Immature natural killer cell (primary cell): ENCODE measurements at regions not wholly inside any gene's neighbourhood (a gene's known extent, or its start where the extent isn't known, plus 50 kb on each side); places are given as distances from the start of the nearest gene placed in this dataset.

Source experiments
- DNase-seq, 3 donors: peaks; one replicate each; pipeline ENCODE4 v3.0.0; 2022; ENCODE audit warnings: mixed read lengths in 1 of 3
- H3K27ac Mint-ChIP-seq, 6 donors: one replicate each; pipeline ENCODE4 v1.8.0; 2020; ENCODE audit warnings: mixed read lengths in 6 of 6, mild to moderate bottlenecking in 5 of 6, inconsistent platforms in 4 of 6, moderate library complexity in 3 of 6
- H3K27me3 Mint-ChIP-seq, 3 donors: one replicate each; pipeline ENCODE4 v1.8.0; 2020 to 2021; ENCODE audit warnings: low read depth in 3 of 3, mild to moderate bottlenecking in 3 of 3, mixed read lengths in 3 of 3, moderate library complexity in 3 of 3, inconsistent platforms in 1 of 3
- H3K36me3 Mint-ChIP-seq, 3 donors: one replicate each; pipeline ENCODE4 v1.8.0; 2020; ENCODE audit warnings: mixed read lengths in 3 of 3, inconsistent platforms in 2 of 3, mild to moderate bottlenecking in 2 of 3
- H3K4me1 Mint-ChIP-seq, 2 donors: one replicate each; pipeline ENCODE4 v1.8.0; 2020; ENCODE audit warnings: inconsistent platforms in 2 of 2, mild to moderate bottlenecking in 2 of 2, mixed read lengths in 2 of 2, moderate library complexity in 1 of 2
- H3K4me3 Mint-ChIP-seq, 5 donors: one replicate each; pipeline ENCODE4 v1.8.0; 2020; ENCODE audit warnings: mild to moderate bottlenecking in 5 of 5, mixed read lengths in 5 of 5, inconsistent platforms in 3 of 5, moderate library complexity in 3 of 5
- H3K9me3 Mint-ChIP-seq, 6 donors: one replicate each; pipeline ENCODE4 v1.8.0; 2020; ENCODE audit warnings: mild to moderate bottlenecking in 6 of 6, mixed read lengths in 6 of 6, inconsistent platforms in 4 of 6, moderate library complexity in 3 of 6

DNA sequence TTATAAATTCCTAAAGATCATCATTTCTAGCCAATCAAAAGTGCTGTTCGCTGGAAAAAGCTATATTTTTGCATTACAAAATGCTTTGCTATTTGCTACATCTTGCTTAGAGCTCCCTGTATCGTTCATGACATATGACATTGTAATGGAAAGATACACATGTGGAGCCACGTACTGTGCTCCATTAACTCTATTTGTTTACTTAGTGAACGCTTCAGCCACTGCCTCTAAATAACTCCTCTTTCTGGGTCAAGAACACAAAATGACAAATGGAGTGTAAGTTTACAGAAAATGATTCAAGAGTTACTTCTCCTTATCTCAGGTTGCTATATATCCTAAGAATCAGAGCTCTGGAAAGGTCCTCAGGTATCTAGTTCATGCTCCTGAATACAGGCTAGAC is 329.1 kb upstream of the SMIM31 start:
- Mint-ChIP-seq H3K27ac (no peak overlapping the region), H3K9me3 (peaks cover 3 to 19% (median 9%) of the 10 kb centered on the region in 6 donors), H3K4me1 (no peaks in the 10 kb centered on the region), H3K27me3 (no peaks in the 10 kb centered on the region), H3K36me3 (no peaks in the 10 kb centered on the region), H3K4me3 (no peak overlapping the region)
- no peak for DNase-seq

DNA sequence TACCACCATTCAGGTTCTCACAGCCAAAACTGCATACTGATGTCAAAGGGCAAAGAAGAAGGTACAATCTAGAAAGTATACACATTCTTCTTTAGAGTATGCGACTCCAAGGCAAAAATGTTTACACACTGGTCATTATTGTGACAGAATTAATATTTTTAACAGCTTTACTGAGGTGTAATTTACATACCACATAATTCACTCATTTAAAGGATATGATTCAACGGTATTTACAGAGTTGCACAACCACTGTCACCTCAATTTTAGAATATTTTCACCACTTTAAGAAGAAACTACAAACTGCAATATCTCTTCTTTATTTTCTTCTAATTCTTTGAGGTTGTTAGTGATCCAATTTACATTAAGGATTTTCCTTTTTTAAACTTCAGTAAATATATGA is 325.4 kb upstream of the SMIM31 start:
- DNase-seq, result no peak
- Mint-ChIP-seq H3K36me3 (no peaks in the 10 kb centered on the region), H3K27ac (no peak overlapping the region), H3K4me1 (no peaks in the 10 kb centered on the region), H3K27me3 (no peaks in the 10 kb centered on the region), H3K4me3 (no peak overlapping the region), H3K9me3 (peaks cover 2 to 15% (median 7%) of the 10 kb centered on the region in 6 donors)

DNA sequence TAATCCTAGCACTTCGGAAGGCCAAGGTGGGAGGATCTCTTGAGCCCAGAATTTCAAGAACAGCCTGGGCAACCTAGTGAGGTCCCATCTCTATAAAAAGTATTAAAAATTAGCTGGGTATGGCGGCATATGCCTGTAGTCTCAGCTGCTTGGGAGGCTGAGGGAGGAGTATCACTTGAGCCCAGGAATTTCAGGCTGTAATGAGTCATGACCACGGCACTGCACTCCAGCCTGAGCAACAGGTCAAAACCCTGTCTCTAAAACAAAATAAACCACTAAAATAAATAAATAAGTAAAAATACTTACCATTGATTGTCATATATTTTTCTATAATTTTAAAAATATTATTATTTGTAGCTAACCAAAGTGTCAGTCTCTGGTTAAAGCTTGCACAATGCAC is 315.6 kb upstream of the SMIM31 start:
- Mint-ChIP-seq H3K4me3 (no peak overlapping the region), H3K27me3 (peaks cover 0 to 1% (median 0%) of the 10 kb centered on the region in 3 donors), H3K36me3 (no peaks in the 10 kb centered on the region), H3K4me1 (no peaks in the 10 kb centered on the region), H3K27ac (no peak overlapping the region), H3K9me3 (peaks cover 0 to 6% (median under 1%) of the 10 kb centered on the region in 6 donors)
- no peak for DNase-seq

DNA sequence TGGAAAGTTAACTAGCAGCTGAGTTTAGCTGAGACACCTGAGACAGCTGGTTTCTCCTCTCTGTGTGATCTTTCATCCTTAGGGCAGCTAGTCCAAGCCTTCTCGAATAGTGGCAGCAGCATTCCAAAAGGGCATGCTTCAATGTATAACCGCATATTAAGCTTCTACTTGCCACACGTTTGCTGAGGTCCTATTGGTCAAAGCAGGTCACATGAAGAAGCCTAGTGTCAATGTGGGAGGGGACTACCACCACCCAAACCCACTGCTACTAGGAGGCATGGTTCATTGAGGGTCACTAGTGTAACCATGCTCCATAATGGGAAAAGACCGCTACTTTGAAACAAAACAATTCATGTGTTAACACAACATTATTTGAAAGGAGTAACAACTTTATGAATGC is 314.9 kb upstream of the SMIM31 start:
- H3K4me1 Mint-ChIP-seq, result no peaks in the 10 kb centered on the region
- H3K36me3 Mint-ChIP-seq, result no peaks in the 10 kb centered on the region
- DNase-seq, result no peak
- H3K9me3 Mint-ChIP-seq, result peaks cover 0 to 6% (median 0%) of the 10 kb centered on the region in 6 donors
- no peak overlapping the region for H3K4me3 Mint-ChIP-seq
- no peak overlapping the region for H3K27ac Mint-ChIP-seq
- H3K27me3 Mint-ChIP-seq, result no peaks in the 10 kb centered on the region

DNA sequence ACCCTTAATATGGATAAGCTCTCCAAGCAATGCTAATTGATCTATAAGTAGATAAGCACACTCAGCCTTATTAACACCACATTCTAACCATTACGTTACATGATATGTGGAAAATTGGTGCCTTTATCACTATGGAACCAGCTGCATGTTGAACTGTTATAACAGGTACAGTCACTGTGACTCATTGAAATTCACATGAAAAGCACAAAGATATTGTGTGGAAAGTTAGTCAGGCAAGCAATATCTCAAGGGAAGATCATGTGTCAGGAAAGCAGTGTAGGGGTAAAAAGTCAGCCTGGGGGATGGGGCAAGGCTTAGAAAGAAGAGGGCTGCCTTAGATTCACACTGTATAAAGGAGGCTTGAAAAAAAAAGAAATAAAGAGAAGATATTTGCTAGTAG is 313.7 kb upstream of the SMIM31 start:
- Mint-ChIP-seq H3K4me1 (no peaks in the 10 kb centered on the region), H3K9me3 (peaks cover 0 to 4% (median 0%) of the 10 kb centered on the region in 6 donors), H3K36me3 (no peaks in the 10 kb centered on the region), H3K4me3 (no peak overlapping the region), H3K27me3 (no peaks in the 10 kb centered on the region), H3K27ac (no peak overlapping the region)
- DNase-seq, result no peak

DNA sequence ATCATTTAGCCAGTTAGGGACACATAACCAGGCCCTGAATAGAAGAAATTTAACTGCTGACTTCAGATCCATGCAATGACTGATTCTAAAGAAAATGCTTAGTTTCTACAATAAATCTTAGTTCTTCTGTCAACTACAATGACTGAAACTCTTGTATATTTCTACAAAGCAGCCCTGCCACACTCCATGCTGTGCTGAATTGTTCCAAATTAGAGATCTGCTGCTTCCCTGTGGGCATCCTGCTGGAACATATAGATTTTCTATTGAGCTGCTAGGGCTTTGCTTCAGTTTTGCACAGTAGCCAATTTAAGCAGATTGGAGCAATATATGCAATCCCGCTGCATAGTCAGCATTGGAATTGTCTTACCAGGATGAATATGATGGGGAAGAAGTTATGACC is 312.8 kb upstream of the SMIM31 start:
- H3K4me3 Mint-ChIP-seq, result no peak overlapping the region
- H3K4me1 Mint-ChIP-seq, result no peaks in the 10 kb centered on the region
- no peaks in the 10 kb centered on the region for H3K36me3 Mint-ChIP-seq
- no peaks in the 10 kb centered on the region for H3K27me3 Mint-ChIP-seq
- DNase-seq, result no peak
- H3K27ac Mint-ChIP-seq, result no peak overlapping the region
- peaks cover 0 to 4% (median 0%) of the 10 kb centered on the region in 6 donors for H3K9me3 Mint-ChIP-seq

DNA sequence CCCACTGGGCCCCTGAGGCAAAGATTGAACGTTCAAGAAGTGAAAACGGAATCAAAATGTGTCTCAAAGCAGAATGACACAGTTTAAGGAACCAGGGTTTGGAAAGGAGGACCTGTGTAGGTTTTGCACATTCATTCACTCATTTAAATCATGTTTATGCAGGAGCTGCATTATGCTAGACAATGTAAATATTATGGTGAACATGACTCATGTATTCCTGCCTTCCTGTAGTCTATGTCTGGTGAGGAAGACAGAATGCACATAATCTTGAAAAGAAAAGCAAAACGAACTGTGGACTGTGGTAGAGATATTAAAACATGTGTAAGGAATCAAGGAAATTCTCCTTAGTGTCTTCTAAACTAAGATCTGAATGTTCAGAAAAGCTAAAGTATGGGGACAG is 311.8 kb upstream of the SMIM31 start:
- Mint-ChIP-seq H3K4me1 (no peaks in the 10 kb centered on the region), H3K27me3 (no peaks in the 10 kb centered on the region), H3K27ac (no peak overlapping the region), H3K9me3 (peaks cover 0 to 4% (median 0%) of the 10 kb centered on the region in 6 donors), H3K36me3 (no peaks in the 10 kb centered on the region), H3K4me3 (no peak overlapping the region)
- DNase-seq, result no peak

DNA sequence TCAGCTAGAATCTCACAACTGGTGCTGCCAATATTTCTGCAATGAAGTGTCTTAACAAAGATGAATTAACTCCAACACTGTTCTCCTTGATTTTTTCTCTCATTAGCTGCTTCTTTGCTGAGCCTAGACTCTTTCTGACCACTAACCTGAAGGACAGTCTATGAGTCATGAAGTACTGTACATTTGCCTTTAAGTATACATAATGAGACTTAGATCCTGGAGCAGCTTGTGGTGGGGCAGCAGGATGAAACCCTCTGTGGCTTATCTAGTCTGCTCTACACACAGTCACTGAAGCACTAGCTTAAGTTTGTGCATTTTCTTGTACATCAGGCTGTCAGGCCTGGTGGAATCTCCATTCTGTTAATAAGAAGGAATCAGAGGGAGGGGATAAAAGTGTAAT is 307.4 kb upstream of the SMIM31 start:
- Mint-ChIP-seq H3K4me3 (no peak overlapping the region), H3K27me3 (peaks cover 0 to 2% (median 0%) of the 10 kb centered on the region in 3 donors)

DNA sequence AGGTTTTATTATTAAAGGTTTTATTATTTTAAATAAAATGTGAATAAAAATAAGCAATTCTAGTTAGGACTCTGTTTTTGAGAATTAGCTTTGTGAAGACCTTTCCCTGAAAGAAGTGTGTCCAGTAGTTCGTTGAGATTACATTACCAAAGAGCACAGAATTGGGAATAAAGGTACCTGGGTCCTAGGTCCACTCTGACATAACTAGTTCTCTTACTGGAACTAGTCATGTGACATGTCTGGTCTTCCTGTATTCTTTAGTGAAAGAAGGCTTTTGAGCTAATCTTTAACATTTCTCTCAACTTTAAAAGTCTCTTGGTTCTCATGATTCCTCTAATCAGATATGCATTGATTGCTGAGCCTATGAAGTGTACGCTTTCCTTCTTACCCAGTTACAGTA is 292.0 kb upstream of the SMIM31 start:
- Mint-ChIP-seq H3K9me3 (peaks cover 4 to 40% (median 12%) of the 10 kb centered on the region in 6 donors), H3K27ac (no peak overlapping the region), H3K27me3 (peaks cover 0 to 3% (median 0%) of the 10 kb centered on the region in 3 donors), H3K4me3 (no peak overlapping the region), H3K4me1 (no peaks in the 10 kb centered on the region), H3K36me3 (no peaks in the 10 kb centered on the region)
- DNase-seq, result no peak

More for the DNA sequence above, 307.4 kb upstream of the SMIM31 start:
- Mint-ChIP-seq H3K27ac (no peak overlapping the region), H3K9me3 (peaks cover 2 to 20% (median 4%) of the 10 kb centered on the region in 6 donors), H3K4me1 (no peaks in the 10 kb centered on the region), H3K36me3 (no peaks in the 10 kb centered on the region)
- DNase-seq, result no peak

DNA sequence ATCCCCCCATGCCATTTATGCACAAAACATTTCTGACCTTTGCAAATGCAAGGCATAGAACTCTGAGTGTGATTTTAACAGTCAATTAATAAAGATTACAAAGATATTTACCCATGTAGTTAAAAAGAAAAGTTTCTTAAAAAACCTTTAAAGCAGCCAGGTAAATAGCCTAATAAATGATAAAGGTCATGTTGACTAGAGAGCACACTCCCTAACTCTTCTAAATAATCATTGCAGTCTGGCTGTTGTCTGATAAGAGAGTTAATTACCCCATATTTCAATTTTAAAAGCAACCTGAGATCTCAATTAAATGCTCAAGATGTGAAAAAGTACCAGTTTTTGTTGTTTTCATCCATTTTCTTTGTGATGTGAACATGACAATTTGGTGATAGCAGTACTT is 291.5 kb upstream of the SMIM31 start:
- Mint-ChIP-seq H3K4me1 (no peaks in the 10 kb centered on the region), H3K36me3 (no peaks in the 10 kb centered on the region), H3K27ac (no peak overlapping the region), H3K9me3 (peaks cover 4 to 40% (median 12%) of the 10 kb centered on the region in 6 donors), H3K4me3 (no peak overlapping the region), H3K27me3 (peaks cover 0 to 3% (median 0%) of the 10 kb centered on the region in 3 donors)
- no peak for DNase-seq

DNA sequence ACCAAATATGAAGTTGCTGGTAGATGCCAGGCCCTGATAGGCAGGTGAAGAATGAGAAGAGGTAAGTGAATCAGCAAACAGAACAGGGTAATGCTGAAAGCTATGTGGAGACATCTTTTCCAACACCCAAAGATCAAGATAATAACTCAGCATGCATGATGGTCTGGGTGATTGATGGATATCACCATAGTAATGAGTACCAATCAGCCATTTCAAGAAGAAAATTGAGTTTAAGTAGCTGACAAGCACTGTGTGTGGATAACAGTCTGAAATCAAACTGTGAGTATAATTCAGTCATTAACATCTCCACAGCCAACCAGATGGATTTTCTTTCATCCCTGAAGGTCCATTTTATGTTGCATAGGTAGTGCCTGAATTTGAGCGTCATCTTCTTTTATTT is 289.6 kb upstream of the SMIM31 start:
- H3K4me3 Mint-ChIP-seq, result no peak overlapping the region
- no peak overlapping the region for H3K27ac Mint-ChIP-seq
- H3K27me3 Mint-ChIP-seq, result peaks cover 0 to 3% (median 0%) of the 10 kb centered on the region in 3 donors
- DNase-seq, result no peak
- no peaks in the 10 kb centered on the region for H3K36me3 Mint-ChIP-seq
- H3K9me3 Mint-ChIP-seq, result peaks cover 4 to 34% (median 11%) of the 10 kb centered on the region in 6 donors
- no peaks in the 10 kb centered on the region for H3K4me1 Mint-ChIP-seq

DNA sequence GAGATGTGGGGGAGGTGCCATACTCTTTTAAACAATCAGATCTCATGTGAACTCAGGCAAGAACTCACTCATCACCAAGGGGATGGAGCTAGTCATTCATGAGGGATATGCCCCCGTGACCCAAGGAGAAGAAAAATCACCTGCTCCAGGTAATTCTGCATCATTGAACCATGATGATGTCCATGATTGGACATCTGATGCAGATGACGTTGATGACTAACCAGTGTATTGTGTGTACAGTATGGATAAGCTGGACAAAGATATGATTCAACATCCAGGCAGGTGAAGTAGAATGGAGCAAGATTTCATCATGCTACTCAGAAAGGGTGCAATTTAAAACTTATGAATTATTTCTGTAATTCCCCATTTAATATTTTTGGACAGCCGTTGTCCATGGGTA is 286.4 kb upstream of the SMIM31 start:
- H3K27ac Mint-ChIP-seq, result no peak overlapping the region
- H3K27me3 Mint-ChIP-seq, result peaks cover 0 to 3% (median 0%) of the 10 kb centered on the region in 3 donors
- peaks cover 4 to 24% (median 10%) of the 10 kb centered on the region in 6 donors for H3K9me3 Mint-ChIP-seq
- H3K4me1 Mint-ChIP-seq, result no peaks in the 10 kb centered on the region
- H3K4me3 Mint-ChIP-seq, result no peak overlapping the region
- no peaks in the 10 kb centered on the region for H3K36me3 Mint-ChIP-seq
- DNase-seq, result no peak

DNA sequence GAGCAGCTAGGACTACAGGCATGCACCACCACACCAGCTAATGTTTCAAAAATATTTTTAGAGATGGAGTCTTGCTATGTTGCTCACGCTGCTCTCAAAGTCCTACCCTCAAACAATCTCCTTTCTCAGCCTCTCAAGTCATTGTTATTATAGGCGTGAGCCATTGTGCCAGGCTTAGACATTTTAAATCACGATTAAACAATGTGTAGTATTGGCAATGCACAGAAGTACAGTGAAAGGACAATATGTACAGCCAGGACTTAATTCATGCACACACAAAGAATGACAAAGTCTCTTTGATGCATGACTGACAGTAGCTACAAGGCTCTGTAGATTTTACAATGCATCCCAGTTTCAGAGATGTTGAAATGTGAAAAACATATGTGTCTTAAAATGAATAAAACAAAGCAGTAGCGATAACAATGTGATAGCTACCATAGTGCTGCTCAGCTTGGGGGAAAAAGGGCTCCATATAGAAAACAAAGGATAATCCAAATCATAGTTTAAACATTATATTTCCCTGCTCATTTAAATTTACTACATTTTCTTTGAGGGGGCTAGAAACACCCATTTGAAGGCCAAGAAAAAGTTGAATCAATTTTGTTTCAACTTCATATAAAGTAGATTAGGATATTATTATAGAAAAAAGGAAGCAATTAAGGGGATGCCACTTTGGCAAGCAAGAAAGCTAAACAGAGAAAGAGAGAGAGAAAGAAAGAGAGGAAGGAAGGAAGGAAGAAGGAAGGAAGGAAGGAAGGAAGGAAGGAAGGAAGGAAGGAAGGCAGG is 272.4 kb upstream of the SMIM31 start:
- Mint-ChIP-seq H3K27me3 (peaks cover 0 to 2% (median 0%) of the 10 kb centered on the region in 3 donors), H3K36me3 (no peaks in the 10 kb centered on the region), H3K4me3 (no peak overlapping the region), H3K4me1 (no peaks in the 10 kb centered on the region), H3K27ac (no peak overlapping the region), H3K9me3 (peaks cover 2 to 29% (median 8%) of the 10 kb centered on the region in 6 donors)
- DNase-seq, result no peak

DNA sequence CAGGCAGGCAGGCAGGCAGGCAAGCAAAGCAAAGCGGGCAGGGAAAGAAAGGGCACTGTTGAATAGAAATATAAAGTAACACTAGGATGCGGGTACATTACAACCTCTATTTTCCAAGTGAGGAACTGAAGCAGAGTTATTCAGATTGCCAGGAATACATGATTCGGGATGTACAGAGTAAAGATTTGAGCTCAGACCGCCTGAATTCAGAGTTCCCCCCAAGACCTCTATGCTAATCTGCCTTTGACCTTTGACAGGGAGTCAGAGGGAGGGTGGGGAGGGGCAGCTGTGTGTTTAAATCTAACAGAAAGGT is 271.9 kb upstream of the SMIM31 start:
- no peak overlapping the region for H3K4me3 Mint-ChIP-seq
- peaks cover 0 to 2% (median 0%) of the 10 kb centered on the region in 3 donors for H3K27me3 Mint-ChIP-seq
- H3K27ac Mint-ChIP-seq, result no peak overlapping the region
- peaks cover 2 to 27% (median 7%) of the 10 kb centered on the region in 6 donors for H3K9me3 Mint-ChIP-seq
- H3K36me3 Mint-ChIP-seq, result no peaks in the 10 kb centered on the region
- DNase-seq, result no peak
- H3K4me1 Mint-ChIP-seq, result no peaks in the 10 kb centered on the region

DNA sequence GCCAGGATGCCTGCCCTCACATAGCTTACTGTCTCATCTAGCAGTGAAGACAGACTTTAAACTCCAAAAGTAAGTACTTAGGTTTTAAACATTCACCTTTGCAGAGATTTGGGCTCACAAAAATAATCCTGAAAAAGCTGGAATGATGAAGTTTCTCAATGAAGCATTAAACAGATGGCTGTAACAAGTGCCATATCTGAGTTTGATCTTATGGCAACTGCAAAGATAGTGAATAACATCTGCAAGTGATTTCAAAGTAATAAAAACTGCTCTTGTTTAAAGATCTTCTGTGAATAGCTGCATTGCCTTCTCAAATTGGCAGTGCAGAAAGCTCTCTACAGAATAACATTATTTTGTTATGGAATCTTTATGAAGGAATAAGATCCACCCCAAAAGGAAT is 271.2 kb upstream of the SMIM31 start:
- H3K4me1 Mint-ChIP-seq, result no peaks in the 10 kb centered on the region
- no peaks in the 10 kb centered on the region for H3K36me3 Mint-ChIP-seq
- H3K27ac Mint-ChIP-seq, result no peak overlapping the region
- no peak for DNase-seq
- H3K9me3 Mint-ChIP-seq, result peaks cover 2 to 27% (median 7%) of the 10 kb centered on the region in 6 donors
- peaks cover 0 to 2% (median 0%) of the 10 kb centered on the region in 3 donors for H3K27me3 Mint-ChIP-seq
- H3K4me3 Mint-ChIP-seq, result no peak overlapping the region
